Endodermal cell (in vitro differentiated cells): ENCODE measurements at regions not wholly inside any gene's neighbourhood (a gene's known extent, or its start where the extent isn't known, plus 50 kb on each side); places are given as distances from the start of the nearest gene placed in this dataset.

Experiments used
- DNase-seq: peaks from one replicate; pipeline ENCODE4 v3.0.0-alpha.2; 2017
- H3K27ac ChIP-seq: 2 replicates; pipeline ENCODE4 v1.5.1; 2013; ENCODE audit warnings: mild to moderate bottlenecking, low read depth, low read length, moderate library complexity
- H3K27me3 ChIP-seq: 2 replicates; pipeline ENCODE4 v1.6.1; 2013; ENCODE audit warnings: mild to moderate bottlenecking, low read length, moderate library complexity; ENCODE audit not compliant: insufficient read depth, control insufficient read depth, poor library complexity, severe bottlenecking
- H3K36me3 ChIP-seq: 2 replicates; pipeline ENCODE4 v1.7.0; 2013; ENCODE audit warnings: mild to moderate bottlenecking, low read length, moderate library complexity; ENCODE audit not compliant: control insufficient read depth, insufficient read depth
- H3K4me1 ChIP-seq: one replicate; pipeline ENCODE4 v1.7.0; 2013; ENCODE audit warnings: low read length; ENCODE audit not compliant: control insufficient read depth, insufficient read depth
- H3K4me3 ChIP-seq: 2 replicates; pipeline ENCODE4 v1.5.1; 2013; ENCODE audit warnings: mild to moderate bottlenecking, low read length, moderate library complexity
- H3K9ac ChIP-seq: 2 replicates; pipeline ENCODE4 v1.6.1; 2013; ENCODE audit warnings: mild to moderate bottlenecking, low read length, moderate library complexity; ENCODE audit not compliant: poor library complexity, severe bottlenecking; ENCODE audit errors: extremely low read depth
- H3K9me3 ChIP-seq: 2 replicates; pipeline ENCODE4 v1.6.1; 2013; ENCODE audit warnings: mild to moderate bottlenecking, low read length, moderate library complexity; ENCODE audit not compliant: control insufficient read depth
- H3K27ac Mint-ChIP-seq: 2 replicates; pipeline ENCODE4 v1.8.0; 2020; ENCODE audit warnings: mixed read lengths
- H3K27me3 Mint-ChIP-seq: 2 replicates; pipeline ENCODE4 v1.8.0; 2021; ENCODE audit warnings: mild to moderate bottlenecking, mixed read lengths; ENCODE audit not compliant: insufficient read depth
- H3K36me3 Mint-ChIP-seq: 2 replicates; pipeline ENCODE4 v1.8.0; 2020; ENCODE audit warnings: low read depth, mixed read lengths
- H3K4me1 Mint-ChIP-seq: 2 replicates; pipeline ENCODE4 v1.8.0; 2020; ENCODE audit warnings: mixed read lengths
- H3K4me3 Mint-ChIP-seq: 2 replicates; pipeline ENCODE4 v1.8.0; 2020; ENCODE audit warnings: mild to moderate bottlenecking, moderate library complexity, mixed read lengths
- H3K9me3 Mint-ChIP-seq: 2 replicates; pipeline ENCODE4 v1.8.0; 2020; ENCODE audit warnings: mild to moderate bottlenecking, mixed read lengths
- CTCF ChIP-seq: fragments of 200-600 bp; sonication (generic); conservative IDR thresholded peaks from 2 replicates; pipeline ENCODE4 v1.5.0; 2021; ENCODE audit warnings: antibody characterized with exemption, mild to moderate bottlenecking
- WGBS, 2 experiments: methylation state at CpG; one replicate each; pipeline versions ENCODE4 v1.1.5 to v1.1.7; 2013; ENCODE audit warnings: missing lambda C conversion rate in 2 of 2, mixed read lengths in 1 of 2; ENCODE audit not compliant: insufficient coverage in 1 of 2, insufficient read length in 1 of 2; 5-methylcytosine and 5-hydroxymethylcytosine counted together

- Histone ChIP-seq H3K4me1 (no peaks in the 10 kb centered on the region), H3K9me3 (peaks cover 10% of the 10 kb centered on the region), H3K9ac (no peak overlapping the region), H3K4me3 (no peak overlapping the region), H3K27me3 (no peaks in the 10 kb centered on the region), H3K27ac (no peak overlapping the region), H3K36me3 (no peaks in the 10 kb centered on the region)
- peaks cover 2% of the 10 kb centered on the region for H3K36me3 Mint-ChIP-seq
- peaks cover 4% of the 10 kb centered on the region for H3K27me3 Mint-ChIP-seq
- peaks cover 28% of the 10 kb centered on the region for H3K9me3 Mint-ChIP-seq
- DNase-seq = no peak
- WGBS, 2 experiments = 84 to 93% methylated on average over 4 of the region's 4 CpGs
- no peaks in the 10 kb centered on the region for H3K4me1 Mint-ChIP-seq
- TF ChIP-seq CTCF = no peak
- H3K4me3 Mint-ChIP-seq = no peak overlapping the region
- H3K27ac Mint-ChIP-seq = no peak overlapping the region
Observed at GRCh38 chr2:15681089-15681885, 89.6 kb downstream of the DDX1 start.

DNA sequence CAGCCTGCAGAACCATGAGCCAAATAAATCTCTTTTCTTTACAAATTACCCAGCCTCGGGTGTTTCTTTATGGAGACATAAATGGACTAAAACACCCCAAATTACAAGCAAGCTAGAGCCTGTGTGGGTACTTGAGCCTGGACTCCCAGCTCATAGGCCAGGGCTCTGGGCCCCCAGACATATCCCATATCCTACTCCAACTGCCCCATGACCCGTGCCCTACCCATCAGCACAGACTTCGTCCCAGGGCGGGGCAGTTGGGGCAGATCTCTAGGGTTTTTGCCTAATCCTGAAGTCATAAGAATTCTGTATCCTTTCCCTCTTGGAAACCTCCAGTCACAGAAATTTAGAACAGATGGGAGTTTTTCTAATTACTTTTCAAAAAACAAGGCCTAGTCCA, 90.7 kb downstream of the DDX1 start:
- Histone ChIP-seq H3K9ac (no peak overlapping the region), H3K27ac (no peak overlapping the region), H3K9me3 (peaks cover 10% of the 10 kb centered on the region), H3K36me3 (no peaks in the 10 kb centered on the region), H3K4me3 (no peak overlapping the region), H3K27me3 (no peaks in the 10 kb centered on the region), H3K4me1 (no peaks in the 10 kb centered on the region)
- peaks cover 28% of the 10 kb centered on the region for H3K9me3 Mint-ChIP-seq
- WGBS, 2 experiments = 93 to 95% methylated on average over 3 to 4 of the region's 4 CpGs
- no peak for TF ChIP-seq CTCF
- H3K36me3 Mint-ChIP-seq = peaks cover 2% of the 10 kb centered on the region
- no peak overlapping the region for H3K4me3 Mint-ChIP-seq
- no peak overlapping the region for H3K27ac Mint-ChIP-seq
- no peak for DNase-seq
- peaks cover 8% of the 10 kb centered on the region for H3K27me3 Mint-ChIP-seq
- no peaks in the 10 kb centered on the region for H3K4me1 Mint-ChIP-seq

DNA sequence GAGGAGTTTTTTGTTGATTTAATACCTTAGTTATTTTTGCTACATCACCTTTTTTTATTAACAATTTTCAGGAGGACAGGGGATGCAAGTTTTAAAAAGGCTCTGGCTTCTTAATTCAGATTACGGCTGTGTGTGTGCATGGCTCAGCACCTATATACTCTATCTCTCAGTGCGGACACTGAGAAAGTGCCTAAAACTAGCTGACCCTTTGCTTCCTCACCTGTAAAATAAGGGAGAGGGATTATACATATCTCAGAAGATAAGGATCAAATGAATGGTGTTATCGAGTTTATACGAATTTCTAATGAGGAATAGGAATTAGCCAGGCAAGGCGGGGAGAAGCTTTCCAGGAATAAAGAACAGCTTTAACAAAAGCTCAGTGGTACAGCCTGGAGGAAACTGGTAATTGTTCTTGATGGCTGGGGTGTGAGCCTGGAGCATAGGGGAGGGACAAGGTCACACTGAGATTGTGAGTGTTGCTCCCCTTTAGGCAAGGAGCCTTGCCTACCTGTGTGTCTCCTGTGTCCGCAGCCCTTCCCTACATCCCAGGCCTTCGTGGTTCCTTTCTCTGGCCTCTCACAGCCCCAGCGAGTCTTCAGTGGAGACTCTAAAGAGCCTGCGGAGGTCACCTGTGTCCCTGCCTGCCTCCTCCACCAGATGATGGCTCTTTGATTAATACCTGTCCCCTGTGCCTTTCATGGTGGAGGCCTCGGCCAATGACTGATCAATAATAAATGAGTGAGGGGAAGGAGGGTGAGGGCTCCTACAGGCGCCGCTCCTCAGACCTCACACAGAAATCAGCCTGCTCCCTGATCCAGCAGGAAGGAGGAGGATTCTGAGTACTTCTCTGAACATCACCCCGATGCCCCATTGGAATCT, 92.7 kb downstream of the DDX1 start:
- peaks cover 2% of the 10 kb centered on the region for H3K36me3 Mint-ChIP-seq
- no peak overlapping the region for H3K27ac Mint-ChIP-seq
- Histone ChIP-seq H3K27ac (no peak overlapping the region), H3K36me3 (no peaks in the 10 kb centered on the region), H3K9ac (no peak overlapping the region), H3K4me3 (no peak overlapping the region), H3K27me3 (no peaks in the 10 kb centered on the region), H3K9me3 (peaks cover 6% of the 10 kb centered on the region), H3K4me1 (no peaks in the 10 kb centered on the region)
- DNase-seq = no peak
- no peaks in the 10 kb centered on the region for H3K4me1 Mint-ChIP-seq
- TF ChIP-seq CTCF = no peak
- peaks cover 21% of the 10 kb centered on the region for H3K9me3 Mint-ChIP-seq
- WGBS, 2 experiments = 89 to 93% methylated on average over 3 to 13 of the region's 13 CpGs
- no peak overlapping the region for H3K4me3 Mint-ChIP-seq
- H3K27me3 Mint-ChIP-seq = peaks cover 11% of the 10 kb centered on the region
